ENCODE measurements at regions not wholly inside any gene's neighbourhood (a gene's known extent, or its start where the extent isn't known, plus 50 kb on each side); places are given as distances from the start of the nearest gene placed in this dataset.

DNA sequence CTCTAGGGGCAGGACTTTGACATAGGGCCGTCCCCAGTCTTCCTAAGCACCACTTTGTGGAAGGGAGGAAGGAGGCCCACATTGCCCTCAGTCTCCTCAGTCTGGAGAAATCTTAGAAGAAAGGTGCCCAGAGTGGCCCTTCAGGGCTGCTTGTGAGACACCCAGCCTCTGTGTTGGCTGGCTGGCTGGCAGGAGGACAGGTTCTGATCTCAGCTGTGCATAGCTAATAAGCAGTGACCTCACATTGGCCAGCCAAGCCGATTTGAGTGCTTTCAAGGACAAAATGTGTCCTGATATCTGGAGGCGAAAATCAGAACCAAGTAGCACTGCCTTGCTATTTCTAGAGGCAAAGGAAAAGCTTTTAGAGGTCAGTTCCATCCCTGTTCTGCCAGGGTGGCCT, 211.5 kb downstream of the BCOR start:
- TF ChIP-seq, protein P1, sequence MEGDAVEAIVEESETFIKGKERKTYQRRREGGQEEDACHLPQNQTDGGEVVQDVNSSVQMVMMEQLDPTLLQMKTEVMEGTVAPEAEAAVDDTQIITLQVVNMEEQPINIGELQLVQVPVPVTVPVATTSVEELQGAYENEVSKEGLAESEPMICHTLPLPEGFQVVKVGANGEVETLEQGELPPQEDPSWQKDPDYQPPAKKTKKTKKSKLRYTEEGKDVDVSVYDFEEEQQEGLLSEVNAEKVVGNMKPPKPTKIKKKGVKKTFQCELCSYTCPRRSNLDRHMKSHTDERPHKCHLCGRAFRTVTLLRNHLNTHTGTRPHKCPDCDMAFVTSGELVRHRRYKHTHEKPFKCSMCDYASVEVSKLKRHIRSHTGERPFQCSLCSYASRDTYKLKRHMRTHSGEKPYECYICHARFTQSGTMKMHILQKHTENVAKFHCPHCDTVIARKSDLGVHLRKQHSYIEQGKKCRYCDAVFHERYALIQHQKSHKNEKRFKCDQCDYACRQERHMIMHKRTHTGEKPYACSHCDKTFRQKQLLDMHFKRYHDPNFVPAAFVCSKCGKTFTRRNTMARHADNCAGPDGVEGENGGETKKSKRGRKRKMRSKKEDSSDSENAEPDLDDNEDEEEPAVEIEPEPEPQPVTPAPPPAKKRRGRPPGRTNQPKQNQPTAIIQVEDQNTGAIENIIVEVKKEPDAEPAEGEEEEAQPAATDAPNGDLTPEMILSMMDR (IDR thresholded peaks at IDR 0.05; ENCODE audit: low read depth, low read length): no peak
- DNase-seq (ENCODE audit: extremely low read depth, low read depth): no peak

DNA sequence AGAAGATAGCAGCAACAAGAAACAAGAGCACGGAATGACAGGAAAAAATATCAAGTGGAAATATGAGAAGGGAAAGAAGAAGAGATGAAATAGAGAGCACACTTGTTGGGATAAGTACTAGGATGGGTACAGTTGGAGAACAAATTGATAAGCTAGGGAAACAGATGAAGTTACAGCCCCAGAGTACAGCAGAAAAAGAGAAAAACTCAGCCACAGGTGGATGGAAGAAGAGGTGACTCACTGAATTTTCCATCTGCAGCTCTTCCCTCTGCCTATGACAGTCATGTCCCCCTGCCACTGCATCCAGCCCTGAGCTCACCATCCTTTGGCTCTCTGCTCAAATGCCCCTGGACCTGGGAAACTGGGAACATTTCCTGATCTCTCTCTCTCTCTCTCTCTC, 209.0 kb downstream of the BCOR start:
- no peak for DNase-seq (ENCODE audit: extremely low read depth, low read depth)
- TF ChIP-seq, protein P1 (IDR thresholded peaks at IDR 0.05; ENCODE audit: low read depth, low read length): no peak

DNA sequence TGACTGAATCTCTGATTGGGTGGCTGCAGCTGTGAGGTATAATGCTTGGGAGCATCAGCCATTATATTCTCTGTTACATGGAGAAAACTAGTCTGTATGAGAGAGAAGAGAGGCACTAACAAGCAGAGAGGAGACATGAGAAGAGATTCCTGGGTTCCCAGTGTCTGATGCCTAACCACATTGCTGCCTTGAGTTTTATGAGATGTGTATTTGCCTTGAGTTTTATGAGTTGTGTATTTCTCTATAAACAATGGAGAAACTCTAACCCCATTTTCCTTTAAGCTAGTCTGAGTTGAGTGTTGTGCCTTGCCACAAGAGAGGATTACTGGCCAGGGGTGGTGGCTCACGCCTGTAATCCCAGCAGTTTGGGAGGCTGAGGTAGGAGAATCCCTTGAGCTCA, 208.1 kb downstream of the BCOR start:
- DNase-seq (ENCODE audit: extremely low read depth, low read depth): no peak
- TF ChIP-seq, protein P1 (IDR thresholded peaks at IDR 0.05; ENCODE audit: low read depth, low read length): no peak

DNA sequence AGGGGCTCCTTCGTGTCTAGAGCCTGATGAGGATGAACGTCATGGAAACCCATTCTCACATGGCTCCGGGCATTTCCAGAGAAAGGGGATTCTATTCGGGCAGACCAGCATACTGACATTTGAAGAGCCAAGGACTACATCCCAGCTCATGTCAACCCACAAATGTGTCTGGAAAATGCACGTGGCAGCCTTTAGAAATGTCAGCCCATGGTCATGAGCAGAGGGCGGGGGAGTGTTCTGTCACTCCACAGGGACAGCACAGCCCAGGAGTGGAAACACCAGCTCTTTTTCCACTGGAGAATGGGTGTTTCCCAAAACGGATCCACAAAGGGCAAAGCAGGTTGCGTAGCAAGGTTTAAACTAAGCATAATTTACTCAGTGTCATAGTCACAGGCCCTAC, 207.0 kb downstream of the BCOR start:
- TF ChIP-seq, protein P1 (IDR thresholded peaks at IDR 0.05; ENCODE audit: low read depth, low read length): no peak
- DNase-seq (ENCODE audit: extremely low read depth, low read depth): no peak

DNA sequence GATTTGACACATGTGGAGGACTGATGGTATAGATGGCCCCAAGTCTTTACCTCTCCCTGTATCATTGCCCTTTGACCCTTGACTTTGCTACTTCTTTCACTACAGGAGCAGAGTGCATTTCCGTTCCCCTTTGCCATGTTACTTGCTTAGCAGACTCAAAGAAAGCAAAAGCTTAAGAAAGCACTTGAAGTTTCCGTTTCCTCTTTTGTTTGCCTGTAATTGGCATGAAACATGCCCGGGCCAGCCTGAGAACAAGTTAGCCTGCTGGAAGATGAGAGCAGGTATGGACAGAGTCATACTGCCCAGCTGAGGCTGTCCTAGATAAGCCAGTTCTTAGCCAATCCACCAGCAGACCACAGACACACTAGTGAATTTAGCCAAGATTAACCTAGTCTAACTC, 206.0 kb downstream of the BCOR start:
- TF ChIP-seq, protein P1 (IDR thresholded peaks at IDR 0.05; ENCODE audit: low read depth, low read length): no peak
- no peak for DNase-seq (ENCODE audit: extremely low read depth, low read depth)

DNA sequence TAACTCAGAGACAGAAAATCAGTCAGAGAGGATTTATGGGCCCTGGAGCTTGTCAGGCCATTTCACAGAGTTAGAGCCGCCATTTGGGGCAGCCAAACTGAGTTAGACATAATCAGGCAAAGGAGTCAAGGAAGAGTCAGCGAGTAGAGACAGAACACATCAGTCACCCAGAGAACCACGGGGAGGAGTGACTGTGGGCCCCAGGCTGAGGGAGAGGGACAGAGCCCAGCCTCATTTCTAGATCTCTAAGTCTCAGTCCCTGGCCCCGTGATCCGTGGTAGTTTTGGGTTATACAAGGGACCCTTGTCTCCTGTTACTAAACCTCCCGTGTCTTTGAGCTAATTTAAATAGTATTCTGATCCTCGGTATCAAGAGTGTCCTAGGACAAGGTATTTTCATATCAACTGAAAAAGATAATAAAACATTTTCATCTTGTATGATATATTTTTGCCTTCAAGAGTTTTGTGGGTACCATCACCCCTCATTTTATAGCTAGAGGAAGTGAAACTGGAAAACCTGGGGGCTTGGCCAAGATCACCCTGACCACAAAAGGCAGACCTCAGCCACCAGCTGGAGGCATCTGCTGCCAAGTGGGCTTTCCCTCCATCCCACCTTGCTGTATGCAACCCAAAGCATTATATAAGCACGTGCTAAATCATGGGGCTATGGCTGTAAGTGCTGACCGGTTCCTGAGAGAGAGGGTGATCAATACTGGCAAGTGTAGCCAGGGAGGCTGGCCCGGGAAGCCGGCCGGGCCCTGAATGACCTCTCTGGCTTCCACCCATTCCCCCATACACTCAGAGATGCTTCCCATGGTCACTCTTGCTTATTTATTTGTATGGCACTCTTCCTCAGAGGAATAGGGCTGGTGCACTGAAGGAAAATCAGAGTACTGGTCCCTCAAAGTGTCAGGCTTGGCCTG, 204.1 kb downstream of the BCOR start:
- TF ChIP-seq, protein P1 (IDR thresholded peaks at IDR 0.05; ENCODE audit: low read depth, low read length): no peak

DNA sequence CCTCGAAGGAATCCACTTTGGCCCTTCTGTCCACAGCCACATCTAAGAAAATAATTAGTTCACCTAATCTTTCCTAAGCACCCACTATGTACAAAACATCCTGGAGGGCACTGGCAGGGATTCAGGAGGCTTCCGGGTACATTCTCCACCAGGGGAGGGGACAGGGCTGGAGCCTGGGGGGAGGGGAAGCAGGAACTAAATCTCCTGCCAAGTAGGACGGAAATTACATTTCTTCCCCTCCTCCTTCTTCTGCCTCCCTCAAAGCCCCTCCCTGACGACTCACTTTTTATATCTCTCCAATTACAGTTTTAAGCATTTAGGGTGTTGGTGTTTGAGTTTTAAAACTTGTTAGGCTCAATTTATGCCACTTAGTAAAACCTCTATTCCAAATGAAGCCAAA, 203.1 kb downstream of the BCOR start:
- no peak for DNase-seq (ENCODE audit: extremely low read depth, low read depth)
- TF ChIP-seq, protein P1 (IDR thresholded peaks at IDR 0.05; ENCODE audit: low read depth, low read length): no peak

More for the DNA sequence above, 204.1 kb downstream of the BCOR start:
- DNase-seq (ENCODE audit: extremely low read depth, low read depth): no peak

Measured in AG09319 (cell line).